Activated T-helper 2 cell treated with anti-CD3 and anti-CD28 coated beads, Interferon-gamma antibody, Interleukin-2, Interleukin-4, amounts not matched to agents 10 μg/mL and 5 μg/mL and 100 μg/mL, durations not matched to agents 14 hours and 24 hours and 36 hours (primary cell): ENCODE measurements at regions not wholly inside any gene's neighbourhood (a gene's known extent, or its start where the extent isn't known, plus 50 kb on each side); places are given as distances from the start of the nearest gene placed in this dataset.

Experiments
- DNase-seq: peaks from one replicate; pipeline ENCODE4 v3.0.0; 2021; ENCODE audit warnings: low spot score
- H3K27ac Mint-ChIP-seq: one replicate; pipeline ENCODE4 v1.8.0; 2021; ENCODE audit warnings: mixed read lengths
- H3K27me3 Mint-ChIP-seq: one replicate; pipeline ENCODE4 v1.8.0; 2021; ENCODE audit warnings: low read depth, mixed read lengths
- H3K36me3 Mint-ChIP-seq: one replicate; pipeline ENCODE4 v1.8.0; 2021; ENCODE audit warnings: low read depth, mixed read lengths
- H3K4me1 Mint-ChIP-seq: one replicate; pipeline ENCODE4 v1.8.0; 2021; ENCODE audit warnings: low read depth, mixed read lengths
- H3K4me3 Mint-ChIP-seq: one replicate; pipeline ENCODE4 v1.8.0; 2021; ENCODE audit warnings: low read depth, mild to moderate bottlenecking, moderate library complexity, mixed read lengths
- H3K9me3 Mint-ChIP-seq: one replicate; pipeline ENCODE4 v1.8.0; 2021; ENCODE audit warnings: mixed read lengths
- intact Hi-C: fragments of 100-400 bp; cut with micrococcal nuclease; formaldehyde crosslinking; loops from one replicate; pipeline ENCODE4 v1.15.1; 2023

DNA sequence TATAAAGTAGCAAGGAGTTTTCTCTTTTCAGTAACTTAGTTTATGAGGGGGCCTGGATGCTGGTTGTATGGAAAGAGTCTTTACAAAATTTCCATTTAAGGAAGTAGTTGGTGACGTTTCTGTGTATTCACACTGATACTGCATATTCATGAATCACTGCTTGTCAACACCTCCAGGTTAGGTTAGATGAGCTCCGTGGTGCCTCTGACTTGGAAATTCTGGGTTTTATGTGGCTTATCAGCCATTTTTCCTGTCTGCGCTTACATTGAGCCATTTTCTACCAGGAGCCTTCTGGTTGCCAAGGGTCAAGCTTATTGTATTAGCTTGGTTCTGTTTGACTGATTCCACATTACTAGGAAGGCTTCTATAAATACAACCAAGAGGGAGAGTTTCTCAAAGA lies 128.3 kb downstream of the SLC28A3 start:
- intact Hi-C loops, result no loop called here
- H3K27me3 Mint-ChIP-seq, result no peaks in the 10 kb centered on the region
- DNase-seq, result no peak
- H3K36me3 Mint-ChIP-seq, result no peaks in the 10 kb centered on the region
- no peak overlapping the region for H3K27ac Mint-ChIP-seq
- no peak overlapping the region for H3K4me3 Mint-ChIP-seq
- no peaks in the 10 kb centered on the region for H3K4me1 Mint-ChIP-seq
- H3K9me3 Mint-ChIP-seq, result no peaks in the 10 kb centered on the region

DNA sequence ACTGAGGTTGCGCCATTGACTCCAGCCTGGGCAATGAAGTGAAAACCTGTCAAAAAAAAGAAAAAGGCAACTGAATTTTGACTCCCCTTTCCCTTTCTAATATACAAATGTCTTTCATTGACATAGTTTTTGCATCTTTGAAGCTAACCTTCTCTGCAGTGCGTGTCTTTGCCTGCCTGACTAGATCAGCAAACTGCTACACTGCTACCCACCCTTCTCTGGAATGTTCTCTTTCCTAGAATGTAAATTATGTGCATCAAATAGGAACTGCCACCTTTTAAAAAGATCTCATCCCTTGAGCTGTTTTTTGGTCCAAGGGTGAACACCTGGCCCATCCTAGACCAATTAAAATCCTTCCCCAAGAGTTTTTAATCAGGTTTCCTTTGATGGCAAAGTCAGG lies 127.6 kb downstream of the SLC28A3 start:
- intact Hi-C loops, result no loop called here
- Mint-ChIP-seq H3K36me3 (no peaks in the 10 kb centered on the region), H3K4me1 (no peaks in the 10 kb centered on the region), H3K9me3 (no peaks in the 10 kb centered on the region), H3K4me3 (no peak overlapping the region), H3K27ac (no peak overlapping the region), H3K27me3 (no peaks in the 10 kb centered on the region)
- DNase-seq, result no peak

- no peak overlapping the region for H3K4me3 Mint-ChIP-seq
- DNase-seq, result no peak
- no peaks in the 10 kb centered on the region for H3K36me3 Mint-ChIP-seq
- no peaks in the 10 kb centered on the region for H3K4me1 Mint-ChIP-seq
- H3K9me3 Mint-ChIP-seq, result no peaks in the 10 kb centered on the region
- H3K27ac Mint-ChIP-seq, result no peak overlapping the region
- H3K27me3 Mint-ChIP-seq, result no peaks in the 10 kb centered on the region
- intact Hi-C loops, result no loop called here
Measured at GRCh38 chr9:84216151-84216550, 124.4 kb downstream of the SLC28A3 start.

DNA sequence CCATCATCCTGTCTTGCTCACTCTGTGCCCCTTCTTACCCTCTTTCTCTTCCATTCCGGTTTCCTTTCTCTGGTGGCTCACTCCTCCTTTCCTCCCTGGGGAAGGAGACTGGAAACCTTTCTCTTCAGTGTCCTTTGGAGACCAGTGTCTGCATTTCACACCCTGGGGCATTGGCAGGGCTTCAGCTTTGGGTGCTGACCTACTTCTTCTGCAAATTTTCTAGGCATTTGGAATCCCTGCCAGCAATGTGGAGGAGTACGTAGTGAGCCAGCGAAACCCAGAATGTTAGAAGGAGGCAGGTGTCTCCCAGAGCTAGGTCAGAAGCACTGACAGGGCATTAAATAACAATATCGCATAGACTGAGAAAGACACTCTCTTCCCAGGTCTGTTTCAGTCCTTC lies 122.2 kb downstream of the SLC28A3 start:
- Mint-ChIP-seq H3K4me3 (no peak overlapping the region), H3K36me3 (no peaks in the 10 kb centered on the region), H3K27me3 (no peaks in the 10 kb centered on the region), H3K27ac (no peak overlapping the region), H3K9me3 (no peaks in the 10 kb centered on the region), H3K4me1 (no peaks in the 10 kb centered on the region)
- no peak for DNase-seq
- intact Hi-C loops, result no loop called here

DNA sequence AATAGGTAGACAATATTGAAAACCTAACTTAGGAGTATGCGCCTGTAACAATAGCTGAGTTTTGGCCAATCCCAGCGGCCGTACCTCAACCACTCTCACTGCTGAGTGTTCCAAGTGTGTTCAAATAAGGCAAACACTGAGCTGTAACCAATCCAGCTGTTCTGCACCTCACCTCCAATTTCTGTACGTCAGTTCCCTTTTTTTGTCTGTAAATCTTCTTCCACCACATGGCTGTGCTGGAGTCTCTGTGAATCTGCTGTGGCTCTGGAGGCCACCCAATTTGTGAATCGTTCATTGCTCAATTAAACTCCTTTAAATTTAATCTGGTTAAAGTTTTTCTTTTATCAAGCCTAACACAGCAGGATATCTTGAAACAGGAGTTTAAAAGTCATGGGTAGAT lies 116.3 kb downstream of the SLC28A3 start:
- Mint-ChIP-seq H3K27ac (no peak overlapping the region), H3K9me3 (no peaks in the 10 kb centered on the region), H3K27me3 (no peaks in the 10 kb centered on the region), H3K4me1 (no peaks in the 10 kb centered on the region), H3K4me3 (no peak overlapping the region), H3K36me3 (no peaks in the 10 kb centered on the region)
- intact Hi-C loops, result no loop called here
- no peak for DNase-seq
